KBM-7 (cell line): ENCODE measurements at regions not wholly inside any gene's neighbourhood (a gene's known extent, or its start where the extent isn't known, plus 50 kb on each side); places are given as distances from the start of the nearest gene placed in this dataset.
"Not testable (repeated sequence)": the region's sequence is repeated elsewhere in the genome, so short reads cannot be mapped to it uniquely, and the experiment has no call there.

Experiments used
- DNase-seq: peaks from one replicate; pipeline ENCODE4 v3.0.0-alpha.2; 2015
- in situ Hi-C: fragments of 300-500 bp; cut with MboI; formaldehyde crosslinking; loops from 2 replicates; pipeline ENCODE4 v1.14.3; 2020; ENCODE audit warnings: low sequenced_read_pairs, low pct_unique_long_range_greater_than_20kb, mixed read lengths

DNA sequence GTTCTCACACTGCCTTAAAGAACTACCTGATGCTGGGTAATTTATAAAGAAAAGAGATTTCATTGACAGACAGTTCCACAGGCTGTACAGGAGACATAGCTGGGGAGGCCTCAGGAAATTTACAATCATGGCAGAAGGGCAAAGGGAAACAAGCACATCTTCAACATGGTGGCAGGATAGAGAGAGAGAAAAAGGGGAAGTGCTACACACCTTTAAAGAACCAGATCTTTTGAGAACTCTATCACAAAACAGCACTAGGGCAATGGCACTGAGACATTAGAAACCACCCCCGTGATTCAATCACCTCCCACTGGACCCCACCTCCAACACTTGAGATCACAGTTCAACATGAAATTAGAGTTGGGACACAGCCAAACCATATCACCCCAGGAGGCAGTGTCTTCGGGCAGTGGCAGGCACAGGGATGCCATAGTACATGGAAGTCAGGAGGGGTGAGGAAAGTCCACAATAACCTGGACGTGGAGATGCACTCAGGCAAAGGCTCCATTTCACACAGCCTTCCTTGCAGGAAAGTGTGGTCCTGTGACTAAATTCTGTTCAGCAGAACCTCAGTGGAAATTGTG, 120.4 kb upstream of the SERPINE2 start:
- in situ Hi-C loops, result no loop called here
- no peak for DNase-seq

DNA sequence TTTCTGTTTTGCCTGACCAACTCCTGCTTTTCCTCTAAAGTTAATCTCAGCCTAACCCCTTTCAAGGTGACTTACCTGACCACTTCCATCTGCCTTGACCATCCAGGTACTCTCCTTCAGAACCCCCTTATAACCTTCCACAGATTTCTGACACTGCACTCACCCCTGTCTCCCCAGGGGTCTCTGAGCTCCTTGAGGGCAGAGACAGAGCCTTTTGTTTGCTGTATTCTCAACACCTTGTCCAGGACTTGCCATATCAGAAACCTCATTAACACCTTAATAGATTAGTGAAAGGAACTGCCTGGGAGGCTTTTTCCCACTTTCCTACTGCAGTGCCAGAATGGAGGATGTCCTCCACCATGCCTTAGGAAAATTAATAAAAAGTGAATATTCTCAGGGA, 119.7 kb upstream of the SERPINE2 start:
- in situ Hi-C loops, result no loop called here
- DNase-seq, result no peak

DNA sequence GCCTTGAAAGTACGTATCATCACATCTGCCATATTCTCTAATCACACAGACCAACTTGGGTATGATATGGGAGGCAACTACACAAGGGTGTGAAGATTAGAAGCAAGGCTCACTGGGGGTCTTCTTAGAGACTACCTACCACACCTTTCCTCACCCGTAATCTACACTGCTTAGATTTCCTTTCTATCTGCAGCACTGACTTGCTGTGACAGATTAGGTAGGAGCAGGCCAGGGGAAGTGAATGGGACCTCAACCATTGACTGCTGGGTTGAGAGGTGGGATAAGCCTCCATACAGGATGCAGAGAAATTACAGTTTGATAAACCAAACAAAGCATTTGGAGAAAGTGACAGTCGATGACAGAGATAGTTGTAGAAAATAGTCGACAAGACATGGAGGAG, 119.0 kb upstream of the SERPINE2 start:
- no peak for DNase-seq
- in situ Hi-C loops, result no loop called here

DNA sequence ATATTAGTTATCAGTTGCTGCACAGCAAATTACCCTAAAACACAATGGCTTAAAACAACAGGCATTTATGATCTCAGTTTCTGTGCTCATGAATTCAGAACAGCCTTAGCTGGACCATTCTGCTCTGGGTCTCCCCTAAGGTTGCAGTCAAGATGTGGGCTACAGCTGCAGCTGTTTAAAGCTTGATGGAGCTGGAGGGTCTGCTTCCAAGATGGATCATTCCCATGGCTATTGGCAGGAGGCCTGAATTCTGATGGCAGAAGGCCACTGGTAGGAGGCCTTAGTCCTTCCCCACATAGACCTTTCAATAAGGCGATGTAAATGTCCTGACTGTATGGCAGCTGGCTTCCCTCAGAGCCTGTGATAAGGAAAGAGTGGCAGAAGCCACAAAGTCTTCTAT, 118.6 kb upstream of the SERPINE2 start:
- in situ Hi-C loops, result no loop called here
- DNase-seq, result no peak

DNA sequence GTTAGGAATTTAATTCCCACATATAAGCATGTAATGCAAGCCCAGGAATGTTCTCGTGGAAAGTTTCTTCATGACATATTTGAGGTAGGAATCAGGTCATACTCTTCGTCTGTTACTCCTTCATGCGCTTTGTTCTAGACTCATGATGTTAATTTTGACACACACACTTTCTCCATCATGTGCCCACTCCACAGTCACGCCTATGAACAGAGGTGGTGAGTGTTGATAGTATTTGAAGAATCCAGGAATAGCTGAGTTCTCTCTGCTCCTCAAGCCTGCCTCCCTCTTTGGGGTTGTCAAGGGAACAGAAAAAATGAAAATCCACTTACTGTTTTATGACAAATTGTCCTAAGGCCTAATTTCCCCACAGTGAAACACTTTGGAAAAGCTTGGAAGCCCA, 117.3 kb upstream of the SERPINE2 start:
- DNase-seq, result no peak
- in situ Hi-C loops, result no loop called here

DNA sequence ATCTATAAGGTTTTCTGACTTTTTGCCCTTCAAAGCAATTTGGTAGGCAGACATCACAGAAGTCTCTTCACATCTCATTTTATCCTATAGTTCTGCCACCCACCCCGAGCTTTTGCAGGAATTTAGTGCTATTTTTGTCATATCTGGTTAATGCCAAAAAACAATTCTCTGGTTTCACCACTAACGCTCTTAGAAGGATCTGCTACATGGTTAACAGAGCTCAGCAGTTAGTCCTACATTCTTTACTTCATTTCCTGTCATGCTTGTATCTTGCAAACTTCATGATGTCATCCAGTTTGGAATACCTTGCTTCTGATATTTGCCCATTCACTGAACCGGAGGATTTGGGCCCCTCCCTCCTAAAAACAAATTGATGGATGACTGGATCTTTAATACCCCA, 116.8 kb upstream of the SERPINE2 start:
- no peak for DNase-seq
- in situ Hi-C loops, result no loop called here

DNA sequence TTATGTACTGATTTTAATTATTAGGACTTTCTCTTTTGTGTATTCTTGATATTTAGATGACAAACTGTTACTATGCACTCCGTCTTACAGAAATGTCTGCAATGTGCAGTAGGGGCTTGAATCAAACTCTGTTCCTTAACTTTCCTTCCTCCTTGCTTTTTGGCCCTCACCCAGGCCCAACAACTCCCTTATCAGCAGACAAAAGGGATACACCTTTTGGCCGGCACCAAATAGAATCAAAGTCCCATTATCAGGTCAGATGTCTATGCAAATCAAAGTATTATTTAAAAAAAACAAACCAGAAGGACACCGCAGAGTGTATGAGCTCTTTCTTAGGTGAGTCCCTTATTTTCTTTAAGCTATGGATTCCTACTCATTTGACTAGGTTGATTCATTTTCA, 116.3 kb upstream of the SERPINE2 start:
- in situ Hi-C loops, result no loop called here
- DNase-seq, result no peak

DNA sequence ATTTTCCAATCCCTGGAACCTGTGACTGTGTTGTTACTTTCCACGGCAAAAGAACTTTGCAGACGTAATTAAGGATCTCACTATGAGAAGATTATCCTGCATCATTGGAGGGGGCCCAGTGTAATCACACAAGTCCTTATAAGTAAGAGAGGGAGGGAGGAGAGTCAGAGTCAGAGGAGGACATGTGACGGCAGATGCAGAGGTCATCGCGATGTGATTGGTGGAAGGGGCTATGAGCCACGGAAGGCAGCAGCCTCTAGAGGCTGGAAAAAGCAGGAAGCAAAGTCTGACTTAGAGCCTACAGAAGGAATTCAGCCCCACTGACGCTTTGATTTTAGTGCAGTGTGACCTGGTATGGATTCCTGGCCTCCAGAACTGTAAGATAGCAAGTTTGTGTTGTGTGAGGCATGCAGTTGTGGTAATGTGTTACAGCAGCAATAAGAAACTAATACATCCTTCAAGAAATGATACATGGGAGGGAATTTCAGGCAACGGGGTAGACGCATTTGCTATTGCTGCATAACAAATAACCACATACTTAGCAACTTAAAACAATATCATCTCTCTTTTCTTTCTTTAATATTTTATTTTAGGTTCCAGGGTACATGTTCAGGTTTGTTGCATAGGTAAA, 112.7 kb upstream of the SERPINE2 start:
- DNase-seq, result no peak
- in situ Hi-C loops, result no loop called here

DNA sequence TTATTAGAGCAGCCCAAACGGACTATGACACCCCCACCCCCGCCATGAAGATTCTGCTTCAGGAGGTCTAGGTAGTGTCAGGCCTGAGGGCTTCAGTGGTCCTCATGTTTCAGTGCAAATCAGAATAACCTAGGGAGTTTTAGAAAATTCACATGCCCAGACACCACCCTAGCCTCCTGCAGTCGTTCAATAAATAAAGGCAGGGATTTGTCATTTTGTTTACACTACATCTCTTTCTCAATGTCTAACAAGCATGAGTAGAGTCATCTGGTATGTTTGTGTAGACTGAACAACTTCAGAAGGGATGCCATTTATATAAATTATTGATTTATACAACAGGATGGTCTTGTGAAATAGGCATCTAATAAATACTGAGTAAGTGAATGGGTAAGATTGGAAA, 112.1 kb upstream of the SERPINE2 start:
- no peak for DNase-seq
- in situ Hi-C loops, result no loop called here

DNA sequence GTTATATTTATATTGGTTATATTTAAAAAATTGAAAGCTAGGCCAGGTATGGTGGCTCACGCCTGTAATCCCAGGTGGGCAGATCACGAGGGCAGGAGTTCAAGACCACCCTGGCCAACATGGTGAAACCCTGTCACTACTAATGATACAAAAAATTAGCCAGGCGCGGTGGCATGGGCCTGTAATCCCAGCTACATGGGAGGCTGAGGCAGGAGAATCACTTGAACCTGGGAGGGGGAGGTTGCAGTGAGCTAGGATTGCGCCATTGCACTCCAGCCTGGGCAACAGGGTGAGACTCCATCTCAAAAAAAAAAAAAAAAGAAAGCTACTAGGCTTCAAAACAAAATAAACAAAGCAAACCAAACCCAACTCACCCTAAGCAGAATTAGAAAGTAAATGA, 109.0 kb upstream of the SERPINE2 start:
- in situ Hi-C loops, DNase-seq: not testable (repeated sequence)

DNA sequence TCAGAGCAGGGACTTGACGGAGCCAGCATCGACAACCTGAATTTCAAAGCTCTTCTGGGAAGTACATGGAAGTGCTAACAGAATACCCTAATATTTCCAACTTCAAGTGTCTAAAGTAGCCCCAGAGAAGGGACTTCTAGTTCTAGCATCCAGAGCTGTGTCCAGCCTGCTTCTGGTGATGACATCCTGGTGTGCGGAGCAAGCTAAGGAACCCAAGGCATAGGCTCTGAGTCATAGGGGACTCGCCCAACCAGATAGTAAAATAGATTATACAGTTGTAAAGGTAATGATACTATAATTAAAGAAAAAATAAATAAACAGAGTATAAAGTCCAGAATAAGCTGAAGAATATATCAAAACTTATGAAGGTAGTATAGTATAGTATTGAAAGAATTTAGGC, 108.1 kb upstream of the SERPINE2 start:
- in situ Hi-C loops, result no loop called here
- DNase-seq, result no peak

DNA sequence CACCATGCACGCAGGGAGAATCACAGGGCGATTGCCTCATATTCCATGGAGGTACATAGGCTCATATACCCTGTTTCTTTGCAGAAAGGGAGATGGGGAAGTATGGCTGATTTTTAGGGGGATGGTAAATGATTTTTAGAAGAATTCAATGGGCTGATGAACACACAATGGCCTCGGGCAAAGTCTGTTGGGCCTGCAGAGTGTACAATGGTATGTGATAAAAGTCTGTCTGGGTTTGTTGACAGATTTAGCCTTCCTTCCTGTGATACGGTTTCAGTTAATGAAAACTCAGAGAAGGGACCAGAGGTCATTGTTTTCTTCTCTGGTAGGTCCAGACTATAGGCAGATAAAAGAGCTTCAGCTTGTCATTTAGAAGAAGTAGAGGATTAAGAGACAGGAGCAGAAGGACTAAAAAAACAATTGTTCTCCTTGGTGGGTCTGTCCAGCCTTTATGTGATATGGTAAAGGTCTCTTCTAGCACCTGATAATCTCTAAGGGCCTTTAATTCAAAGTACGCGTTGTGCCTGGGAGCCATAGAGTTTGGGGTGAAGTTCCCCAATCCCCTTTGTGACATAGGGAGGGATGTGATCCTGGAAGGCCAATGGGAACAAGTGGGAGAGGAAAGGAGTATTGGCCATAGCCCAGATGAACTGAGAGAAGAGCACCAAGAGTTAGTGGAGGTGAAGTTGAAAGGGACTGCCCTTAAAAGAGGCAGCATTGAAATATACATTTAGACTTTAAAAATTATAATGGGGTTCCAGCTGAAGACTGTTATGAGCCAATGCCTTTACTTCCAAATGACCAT, 107.5 kb upstream of the SERPINE2 start:
- DNase-seq, result no peak
- in situ Hi-C loops, result no loop called here

DNA sequence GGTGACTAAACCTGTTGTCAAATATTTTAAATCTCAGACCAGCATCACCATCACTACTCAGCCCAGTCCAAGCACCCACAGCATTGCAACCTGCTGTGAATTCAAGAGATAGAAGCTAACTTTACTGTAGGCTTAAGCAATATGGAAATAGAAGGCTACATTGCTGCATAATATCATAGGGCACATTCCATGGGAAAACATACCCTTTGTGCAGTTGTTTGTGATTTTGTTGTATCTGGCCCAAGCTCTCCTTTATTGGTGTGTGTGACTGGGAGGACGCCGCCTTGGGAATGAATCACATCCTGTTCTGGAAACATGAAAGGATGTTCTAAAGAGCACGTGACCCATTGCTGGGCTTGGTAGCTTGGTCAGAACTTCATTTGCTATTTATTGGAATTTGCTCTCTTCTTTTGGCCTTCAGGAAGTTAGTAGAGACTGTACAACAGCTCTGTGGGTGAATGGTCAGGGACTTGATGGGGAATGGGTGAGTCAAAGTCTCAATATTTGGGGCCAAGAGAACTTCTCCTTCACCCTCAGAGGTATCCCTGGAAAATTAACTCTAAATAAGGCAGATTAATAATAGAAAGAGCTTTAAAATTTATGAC, 106.8 kb upstream of the SERPINE2 start:
- DNase-seq, result no peak
- in situ Hi-C loops, result no loop called here

DNA sequence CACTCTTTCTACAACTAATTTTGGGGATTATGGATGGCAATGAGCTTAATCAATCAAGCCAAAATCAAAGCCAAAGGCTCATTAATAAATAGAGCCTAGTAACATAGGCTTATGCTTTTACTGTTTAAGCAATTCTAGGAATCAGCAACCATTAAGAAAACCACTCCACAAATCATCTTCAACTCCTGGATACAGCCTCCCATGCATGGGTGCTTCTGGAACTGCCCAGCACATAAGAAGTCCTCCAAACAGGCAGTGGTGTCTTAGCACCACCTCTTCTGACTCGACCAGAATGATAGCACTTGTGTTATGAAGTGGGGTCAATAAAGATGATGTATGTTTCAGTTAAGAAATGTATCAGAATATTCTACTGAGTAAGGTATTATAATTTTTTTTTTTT, 104.4 kb upstream of the SERPINE2 start:
- no peak for DNase-seq
- in situ Hi-C loops, result no loop called here

DNA sequence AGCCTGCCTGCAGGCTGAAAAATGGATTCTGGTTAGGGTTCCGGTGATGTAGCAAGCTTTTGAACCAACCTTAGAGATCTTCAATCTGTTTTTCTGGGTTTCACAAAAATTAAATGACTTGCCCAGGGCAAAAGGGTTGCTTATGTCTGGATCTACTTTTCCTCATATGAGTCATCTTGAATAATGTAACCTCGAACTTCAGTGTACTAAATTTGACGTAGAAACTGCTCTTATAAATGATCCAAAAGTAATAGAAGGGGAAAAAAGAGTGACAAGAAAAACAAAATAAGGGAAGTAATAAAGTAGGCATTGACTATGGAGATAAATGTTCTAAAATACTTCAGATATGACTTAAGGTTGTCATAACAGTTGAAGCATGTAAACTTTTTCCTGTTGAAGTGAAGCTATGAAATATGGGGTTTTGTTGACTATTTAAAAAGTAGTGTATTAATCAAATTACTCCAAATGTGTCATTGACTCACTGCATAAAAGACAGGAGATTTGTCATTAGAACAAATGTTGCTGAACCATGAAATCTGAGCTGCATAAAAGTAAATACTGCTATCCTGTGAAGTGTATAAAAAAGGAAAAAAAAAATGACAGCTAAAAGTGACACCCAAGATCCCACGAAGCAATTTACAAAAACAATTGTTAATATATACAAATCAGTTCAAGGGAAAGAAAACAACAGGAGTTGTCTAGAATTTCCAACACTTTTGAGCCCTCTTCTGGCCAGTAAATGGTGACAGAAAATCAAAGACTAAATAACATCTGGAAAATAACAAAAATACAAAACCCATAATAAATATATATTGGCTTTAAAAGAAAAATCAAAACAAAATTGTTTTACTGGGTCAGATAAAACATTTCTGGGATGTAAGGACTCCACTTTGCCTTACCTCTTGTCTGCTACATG, 103.6 kb upstream of the SERPINE2 start:
- no peak for DNase-seq
- in situ Hi-C loops, result no loop called here

DNA sequence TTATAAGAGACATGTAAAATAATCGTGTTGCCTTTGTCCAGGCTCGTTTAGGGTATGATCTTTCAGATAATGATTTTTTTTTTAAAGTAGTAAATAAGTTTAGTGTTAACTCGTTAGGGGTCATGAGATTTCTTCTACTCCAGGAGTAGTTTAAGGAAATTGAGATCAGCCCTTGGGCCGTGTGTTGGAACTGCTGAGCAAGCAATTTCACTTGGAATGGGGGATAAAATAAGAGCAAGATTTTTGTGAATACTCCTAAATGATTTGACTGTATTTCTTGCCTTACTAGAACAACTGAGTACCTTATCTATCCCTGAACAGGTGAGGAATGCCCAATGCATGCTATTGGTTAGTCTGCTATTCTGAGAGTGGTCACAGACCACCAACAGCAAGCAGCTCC, 102.2 kb upstream of the SERPINE2 start:
- in situ Hi-C loops, result no loop called here
- no peak for DNase-seq

DNA sequence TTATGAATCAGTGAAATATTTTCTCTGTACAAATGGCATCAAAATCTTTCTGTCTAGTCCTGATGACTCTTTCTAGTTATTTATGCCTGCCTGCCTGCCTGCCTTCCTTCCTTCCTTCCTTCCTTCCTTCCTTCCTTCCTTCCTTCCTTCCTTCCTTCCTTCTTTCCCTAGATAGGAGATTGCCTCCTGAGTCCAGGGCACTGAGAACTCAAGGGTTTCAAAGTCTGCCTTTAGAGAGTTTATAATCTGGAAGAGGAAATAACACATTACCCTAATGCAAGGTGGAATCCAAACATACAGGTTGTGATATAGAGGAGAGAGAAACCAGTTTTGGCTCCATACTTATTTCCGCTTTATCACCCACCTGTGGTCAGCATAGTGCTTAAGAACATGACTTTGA, 98.1 kb upstream of the SERPINE2 start:
- no peak for DNase-seq
- in situ Hi-C loops, result no loop called here

DNA sequence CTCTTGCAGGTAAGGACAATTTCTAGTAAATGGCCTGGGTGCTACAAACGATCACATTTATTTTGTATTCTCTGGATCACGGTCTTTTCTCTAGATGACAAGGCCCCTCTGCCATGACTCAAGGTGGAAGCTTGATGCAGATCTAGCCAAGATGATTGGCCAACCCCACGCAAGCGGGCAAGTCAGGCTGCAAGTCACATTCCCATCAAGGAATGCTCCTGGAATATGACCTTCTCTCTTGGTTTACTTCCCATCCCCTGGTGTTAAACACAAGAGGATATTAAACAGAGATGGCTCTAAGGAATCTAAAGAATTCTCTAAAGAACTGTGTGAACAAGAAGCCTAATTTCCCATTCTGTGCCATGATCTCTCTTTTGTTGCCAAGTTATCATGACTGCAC, 97.3 kb upstream of the SERPINE2 start:
- no peak for DNase-seq
- in situ Hi-C loops, result no loop called here

DNA sequence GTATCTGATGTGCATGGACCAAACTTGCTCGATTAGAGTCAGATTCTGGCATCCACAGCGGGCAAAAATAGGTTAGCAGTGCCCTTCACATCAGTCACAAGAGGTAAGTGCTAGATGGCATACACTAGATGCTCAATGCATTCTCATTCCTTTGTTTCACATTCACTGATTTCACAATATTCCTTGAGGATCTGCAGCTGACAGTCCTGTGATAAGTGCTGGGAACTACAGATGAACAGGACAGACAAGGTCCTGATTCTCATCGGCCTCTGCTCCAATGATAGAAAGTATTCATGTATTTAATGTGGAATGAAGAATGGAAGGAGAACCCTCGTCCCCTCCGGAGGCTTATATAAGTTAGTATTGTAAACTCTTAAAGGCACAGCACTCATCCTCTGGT, 96.8 kb upstream of the SERPINE2 start:
- in situ Hi-C loops, result no loop called here
- no peak for DNase-seq
